Stimulated activated naive CD8-positive, alpha-beta T cell treated with anti-CD3 and anti-CD28 coated beads, Interleukin-15, amount 100 ng/mL, for 72 hours (primary cell): ENCODE measurements at regions not wholly inside any gene's neighbourhood (a gene's known extent, or its start where the extent isn't known, plus 50 kb on each side); places are given as distances from the start of the nearest gene placed in this dataset.

Experiments
- ATAC-seq: fragments of 150-1000 bp; cut with Tn5 transposase; 2 replicates; pipeline ENCODE4 v1.10.0; 2021; ENCODE audit warnings: mild to moderate bottlenecking, moderate library complexity
- DNase-seq, 2 donors: peaks; one replicate each; pipeline ENCODE4 v3.0.0; 2021 to 2022
- H3K27ac Mint-ChIP-seq, 2 donors: one replicate each; pipeline ENCODE4 v1.8.0; 2022; ENCODE audit warnings: mild to moderate bottlenecking in 2 of 2, mixed read lengths in 2 of 2, moderate library complexity in 2 of 2
- H3K27me3 Mint-ChIP-seq: one replicate; pipeline ENCODE4 v1.8.0; 2022; ENCODE audit warnings: mixed read lengths
- H3K4me1 Mint-ChIP-seq: one replicate; pipeline ENCODE4 v1.8.0; 2022; ENCODE audit warnings: mild to moderate bottlenecking, mixed read lengths
- H3K4me3 Mint-ChIP-seq, 2 donors: one replicate each; pipeline ENCODE4 v1.8.0; 2022; ENCODE audit warnings: mild to moderate bottlenecking in 2 of 2, mixed read lengths in 2 of 2, moderate library complexity in 1 of 2
- H3K9me3 Mint-ChIP-seq, 2 donors: one replicate each; pipeline ENCODE4 v1.8.0; 2022; ENCODE audit warnings: mixed read lengths in 2 of 2

DNA sequence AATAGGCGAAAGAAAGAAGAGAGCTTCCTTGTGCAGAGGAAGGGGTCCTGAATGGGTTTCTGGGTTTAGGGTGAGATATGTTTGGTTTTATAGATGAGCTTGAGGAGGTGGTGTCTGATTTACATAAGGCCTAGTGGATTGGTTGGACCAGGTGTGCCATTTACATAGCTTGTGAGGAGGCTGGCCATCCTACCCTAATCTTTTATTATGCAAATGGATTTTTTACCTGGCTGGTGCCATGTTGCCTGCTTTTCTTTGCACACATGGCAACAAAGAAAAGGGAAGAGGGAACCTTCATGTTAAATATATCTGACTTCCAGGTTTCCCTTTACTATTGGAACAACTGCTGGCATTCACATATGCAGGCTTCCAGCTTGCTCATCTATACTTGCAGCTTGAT lies 585.3 kb downstream of the PTPRU start:
- DNase-seq (no peak), ATAC-seq (no peak)
- no peaks in the 10 kb centered on the region for H3K4me1 Mint-ChIP-seq
- no peaks in the 10 kb centered on the region for H3K9me3 Mint-ChIP-seq
- H3K27me3 Mint-ChIP-seq, result peaks cover 39% of the 10 kb centered on the region
- H3K27ac Mint-ChIP-seq, result no peak overlapping the region
- H3K4me3 Mint-ChIP-seq, result no peak overlapping the region

- no peak for ATAC-seq
- no peak for DNase-seq
- Mint-ChIP-seq H3K4me1 (no peaks in the 10 kb centered on the region), H3K4me3 (no peak overlapping the region), H3K27me3 (peaks cover 39% of the 10 kb centered on the region), H3K27ac (no peak overlapping the region), H3K9me3 (no peaks in the 10 kb centered on the region)
Measured at GRCh38 chr1:29820401-29820800, 584.1 kb downstream of the PTPRU start.

- H3K27ac Mint-ChIP-seq, result no peak overlapping the region
Measured at GRCh38 chr1:29812408-29813135, 576.2 kb downstream of the PTPRU start.

DNA sequence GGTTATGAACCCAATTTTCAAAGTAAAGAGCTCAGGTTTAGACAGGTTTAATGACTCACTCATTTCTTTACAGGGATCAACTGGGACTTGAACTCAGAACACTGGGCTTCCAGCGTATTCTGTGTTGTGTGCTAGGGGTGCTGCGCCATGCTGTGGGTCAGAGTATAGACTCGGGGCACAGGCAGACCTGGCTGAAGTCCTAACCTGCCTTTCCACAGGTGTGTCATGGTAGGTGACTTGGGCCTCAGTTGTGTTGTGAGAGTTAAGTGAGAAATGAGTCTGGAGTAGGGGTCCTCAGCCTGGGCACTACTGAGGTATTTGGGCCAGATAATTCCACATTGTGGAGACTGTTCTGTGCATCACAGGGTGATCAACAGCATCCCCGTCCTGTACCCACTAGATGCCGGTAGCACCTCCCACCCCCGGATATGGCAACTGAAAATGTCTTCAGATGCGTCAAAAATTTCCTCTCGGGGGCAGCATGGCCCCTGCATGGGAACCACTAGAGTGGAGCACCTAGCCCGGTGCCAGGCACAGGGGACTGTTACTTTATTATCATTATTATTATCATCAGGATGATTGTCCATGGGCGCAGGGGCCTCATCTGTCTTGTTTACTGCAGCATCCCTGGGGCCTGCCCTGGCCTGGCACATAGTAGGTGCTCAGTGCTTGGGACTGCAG lies 575.5 kb downstream of the PTPRU start:
- Mint-ChIP-seq H3K27me3 (peaks cover 1% of the 10 kb centered on the region), H3K9me3 (no peaks in the 10 kb centered on the region), H3K4me1 (no peaks in the 10 kb centered on the region), H3K4me3 (no peak overlapping the region), H3K27ac (peak overlapping the region in 1 of 2 donors; percentile 79)
- ATAC-seq, result no peak
- DNase-seq, result no peak

More at GRCh38 chr1:29812408-29813135, 576.2 kb downstream of the PTPRU start:
- no peak for ATAC-seq
- H3K9me3 Mint-ChIP-seq, result no peaks in the 10 kb centered on the region
- no peaks in the 10 kb centered on the region for H3K4me1 Mint-ChIP-seq
- H3K27me3 Mint-ChIP-seq, result peaks cover 8% of the 10 kb centered on the region
- no peak for DNase-seq
- H3K4me3 Mint-ChIP-seq, result no peak overlapping the region

GRCh38 chr1:29811247-29811646 lies 574.9 kb downstream of the PTPRU start:
- no peaks in the 10 kb centered on the region for H3K4me1 Mint-ChIP-seq
- ATAC-seq, result no peak

GRCh38 chr1:29810121-29811120 lies 574.1 kb downstream of the PTPRU start:
- ATAC-seq (no peak), DNase-seq (no peak)
- Mint-ChIP-seq H3K9me3 (no peaks in the 10 kb centered on the region), H3K4me1 (no peaks in the 10 kb centered on the region), H3K27me3 (no peaks in the 10 kb centered on the region), H3K27ac (peak overlapping the region; percentile 27 to 48), H3K4me3 (no peak overlapping the region)

More at GRCh38 chr1:29811247-29811646, 574.9 kb downstream of the PTPRU start:
- Mint-ChIP-seq H3K27me3 (no peaks in the 10 kb centered on the region), H3K9me3 (no peaks in the 10 kb centered on the region), H3K27ac (peak overlapping the region in 1 of 2 donors; percentile 27), H3K4me3 (no peak overlapping the region)
- DNase-seq, result no peak

- ATAC-seq, result no peak
- H3K4me1 Mint-ChIP-seq, result no peaks in the 10 kb centered on the region
- H3K9me3 Mint-ChIP-seq, result no peaks in the 10 kb centered on the region
- H3K4me3 Mint-ChIP-seq, result no peak overlapping the region
- no peak overlapping the region for H3K27ac Mint-ChIP-seq
- H3K27me3 Mint-ChIP-seq, result no peaks in the 10 kb centered on the region
- no peak for DNase-seq
Measured at GRCh38 chr1:29809446-29810120, 573.3 kb downstream of the PTPRU start.

- Mint-ChIP-seq H3K4me3 (no peak overlapping the region), H3K27me3 (no peaks in the 10 kb centered on the region), H3K4me1 (no peaks in the 10 kb centered on the region), H3K27ac (no peak overlapping the region), H3K9me3 (no peaks in the 10 kb centered on the region)
- DNase-seq (no peak), ATAC-seq (no peak)
Measured at GRCh38 chr1:29808141-29808995, 572.0 kb downstream of the PTPRU start.

- Mint-ChIP-seq H3K27me3 (peaks cover 1% of the 10 kb centered on the region), H3K4me1 (no peaks in the 10 kb centered on the region), H3K4me3 (no peak overlapping the region), H3K9me3 (no peaks in the 10 kb centered on the region), H3K27ac (no peak overlapping the region)
- ATAC-seq, result no peak
- no peak for DNase-seq
Measured at GRCh38 chr1:29807689-29808088, 571.4 kb downstream of the PTPRU start.

DNA sequence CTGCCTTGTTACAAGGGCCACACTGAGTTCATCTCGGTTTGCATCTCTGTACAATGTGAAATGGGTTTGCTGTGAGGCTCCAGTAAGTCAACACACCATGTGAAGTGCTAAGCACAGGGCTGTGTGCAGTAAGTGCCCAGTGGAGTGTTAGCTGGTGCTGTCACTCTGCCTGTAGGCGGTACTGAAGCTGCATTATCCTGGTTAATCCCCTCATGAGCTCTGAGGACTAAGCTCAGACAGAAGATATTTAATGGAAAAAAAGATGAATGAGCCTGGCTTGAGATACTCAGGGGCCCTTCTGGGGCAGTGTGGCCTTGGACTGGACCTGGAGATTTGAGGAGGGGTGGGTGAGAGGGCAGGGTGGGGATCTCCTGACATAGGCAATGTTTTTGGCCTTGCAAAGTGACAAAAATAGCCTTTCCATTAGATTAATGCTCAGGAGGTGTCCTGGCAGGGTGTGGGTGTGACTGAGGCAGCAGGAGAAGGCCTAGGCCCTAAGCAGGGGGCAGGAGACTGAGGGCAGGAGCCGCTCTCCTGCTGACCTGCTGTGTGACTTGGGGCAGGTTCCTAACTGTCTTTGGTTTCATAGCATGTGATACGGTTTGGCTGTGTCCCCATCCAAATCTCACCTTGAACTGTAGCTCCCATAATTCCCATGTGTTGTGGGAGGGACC lies 570.5 kb downstream of the PTPRU start:
- ATAC-seq (no peak), DNase-seq (no peak)
- no peaks in the 10 kb centered on the region for H3K9me3 Mint-ChIP-seq
- peaks cover 8% of the 10 kb centered on the region for H3K27me3 Mint-ChIP-seq
- H3K27ac Mint-ChIP-seq, result no peak overlapping the region
- no peak overlapping the region for H3K4me3 Mint-ChIP-seq
- no peaks in the 10 kb centered on the region for H3K4me1 Mint-ChIP-seq

- peaks cover 8% of the 10 kb centered on the region for H3K27me3 Mint-ChIP-seq
Measured at GRCh38 chr1:29805896-29806160, 569.5 kb downstream of the PTPRU start.

GRCh38 chr1:29805122-29805895 lies 569.0 kb downstream of the PTPRU start:
- ATAC-seq (no peak), DNase-seq (no peak)
- Mint-ChIP-seq H3K27me3 (peaks cover 8% of the 10 kb centered on the region), H3K4me3 (no peak overlapping the region), H3K4me1 (no peaks in the 10 kb centered on the region), H3K9me3 (no peaks in the 10 kb centered on the region), H3K27ac (no peak overlapping the region)

More at GRCh38 chr1:29805896-29806160, 569.5 kb downstream of the PTPRU start:
- no peaks in the 10 kb centered on the region for H3K9me3 Mint-ChIP-seq
- H3K4me1 Mint-ChIP-seq, result no peaks in the 10 kb centered on the region
- DNase-seq, result no peak
- ATAC-seq, result no peak
- H3K27ac Mint-ChIP-seq, result no peak overlapping the region
- H3K4me3 Mint-ChIP-seq, result no peak overlapping the region

DNA sequence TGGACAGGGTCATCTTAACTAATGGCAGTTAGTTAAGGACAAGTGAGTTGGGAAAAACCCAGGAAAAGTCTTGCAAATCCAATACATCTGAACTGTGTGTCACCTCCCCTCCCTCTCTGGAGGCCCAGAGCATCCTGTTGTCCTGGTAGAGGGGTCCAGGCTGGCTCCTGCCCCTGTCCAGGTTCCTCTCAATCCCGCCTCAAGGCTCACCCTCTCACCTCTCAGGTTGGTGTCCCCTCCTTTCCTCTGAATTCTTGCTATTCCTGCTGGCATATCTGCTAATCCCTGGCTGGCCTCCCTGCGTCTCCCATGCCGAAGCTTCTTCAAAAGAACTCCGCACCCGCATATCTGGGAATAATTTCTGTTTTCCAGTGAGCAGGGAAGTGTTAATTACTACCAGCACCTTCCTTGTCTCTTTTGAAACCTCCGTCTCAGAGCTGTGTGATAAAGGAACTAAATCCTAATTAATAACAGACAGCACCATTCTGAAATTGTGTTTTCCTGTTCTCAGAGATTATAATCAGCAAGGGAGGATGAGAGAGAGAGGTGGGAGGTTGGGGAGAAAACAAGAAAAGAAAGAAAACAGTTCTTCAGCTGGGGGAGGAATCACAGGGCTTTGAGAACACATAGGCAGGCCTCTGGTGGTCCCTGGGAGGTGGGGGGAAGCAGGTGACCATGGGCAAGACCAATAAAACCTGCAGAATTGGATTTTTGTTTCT lies 568.0 kb downstream of the PTPRU start:
- DNase-seq (no peak), ATAC-seq (no peak)
- H3K4me1 Mint-ChIP-seq, result no peaks in the 10 kb centered on the region

More for the DNA sequence above, 568.0 kb downstream of the PTPRU start:
- H3K9me3 Mint-ChIP-seq, result no peaks in the 10 kb centered on the region
- H3K27ac Mint-ChIP-seq, result no peak overlapping the region
- H3K27me3 Mint-ChIP-seq, result peaks cover 8% of the 10 kb centered on the region
- no peak overlapping the region for H3K4me3 Mint-ChIP-seq
